Choroid plexus epithelial cell (primary cell): ENCODE measurements at regions not wholly inside any gene's neighbourhood (a gene's known extent, or its start where the extent isn't known, plus 50 kb on each side); places are given as distances from the start of the nearest gene placed in this dataset.

Experiments
- DNase-seq: peaks from one replicate; pipeline ENCODE4 v3.0.0-alpha.2; 2010; ENCODE audit warnings: low read depth
- H3K4me3 ChIP-seq: 2 replicates; pipeline ENCODE4 v1.5.1; 2011; ENCODE audit warnings: low read depth, mild to moderate bottlenecking, control low read depth, low read length, moderate library complexity
- CTCF ChIP-seq: conservative IDR thresholded peaks from 2 replicates; pipeline ENCODE4 v1.5.1; 2011; ENCODE audit warnings: low read depth, mild to moderate bottlenecking, control low read depth, inconsistent platforms, low read length, moderate library complexity

- DNase-seq = no peak
- TF ChIP-seq CTCF = no peak
- H3K4me3 ChIP-seq = no peak overlapping the region
These were observed 650.0 kb upstream of the HTR2C start for GRCh38 chrX:113933931-113934330.

DNA sequence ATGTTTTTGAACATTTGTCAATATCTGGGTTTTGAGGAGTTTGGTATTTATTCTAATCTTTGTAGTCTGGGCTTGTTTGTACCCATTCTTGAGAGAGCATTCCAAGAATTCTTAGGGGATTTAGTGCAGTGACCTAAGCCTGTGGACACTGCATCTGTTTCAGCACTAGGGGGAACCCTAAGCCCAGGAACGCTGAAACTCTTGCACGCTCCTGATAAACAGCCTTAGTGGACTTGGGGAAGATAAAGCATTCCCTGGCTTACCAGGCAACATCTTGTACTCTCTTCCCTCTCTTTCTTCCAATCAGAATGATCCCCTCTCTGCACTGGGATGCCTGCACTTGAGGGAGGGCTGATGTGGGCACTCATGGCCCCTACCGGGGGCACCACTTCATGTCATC, 654.9 kb upstream of the HTR2C start:
- peak; percentile 25 for DNase-seq
- no peak overlapping the region for H3K4me3 ChIP-seq

DNA sequence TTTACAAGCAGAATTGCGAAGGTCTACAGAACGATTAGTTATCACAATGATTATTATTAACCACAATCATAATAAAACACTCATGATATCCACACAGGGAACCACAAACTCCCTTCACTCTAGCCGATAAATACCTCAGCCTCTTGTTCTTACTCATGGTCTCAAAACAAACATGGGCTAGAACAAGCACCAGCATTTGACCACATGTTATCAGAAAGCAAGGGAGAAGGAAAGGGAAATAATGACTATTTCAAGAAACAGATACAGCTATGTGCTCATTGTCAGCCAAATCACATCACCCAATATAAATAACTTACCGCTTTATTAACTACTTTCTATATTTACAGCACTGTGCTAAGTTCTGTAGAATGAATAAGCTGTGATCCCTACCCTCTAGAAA, 663.2 kb upstream of the HTR2C start:
- TF ChIP-seq CTCF = no peak
- no peak overlapping the region for H3K4me3 ChIP-seq
- DNase-seq = no peak

More for the DNA sequence above, 654.9 kb upstream of the HTR2C start:
- peak; percentile 29 for TF ChIP-seq CTCF

DNA sequence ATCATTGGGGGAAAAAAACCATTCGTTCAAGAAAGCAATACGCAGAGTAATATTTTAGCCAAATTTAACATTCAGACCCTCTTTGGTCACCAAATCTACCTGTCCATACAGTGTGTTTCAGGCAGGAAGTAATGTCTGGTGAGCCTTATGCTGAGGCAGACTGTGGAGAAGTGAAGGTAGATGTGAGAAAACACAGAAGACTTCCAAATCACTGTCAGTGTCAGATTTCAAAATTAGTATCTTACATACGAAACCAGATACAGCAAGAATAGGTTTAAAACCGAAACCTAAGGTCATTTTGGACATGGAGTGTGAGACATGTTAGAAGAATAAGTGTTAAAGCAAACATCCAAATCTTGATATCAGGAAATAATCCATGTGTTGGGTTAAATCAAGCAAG, 664.5 kb upstream of the HTR2C start:
- TF ChIP-seq CTCF = no peak
- DNase-seq = no peak
- no peak overlapping the region for H3K4me3 ChIP-seq

DNA sequence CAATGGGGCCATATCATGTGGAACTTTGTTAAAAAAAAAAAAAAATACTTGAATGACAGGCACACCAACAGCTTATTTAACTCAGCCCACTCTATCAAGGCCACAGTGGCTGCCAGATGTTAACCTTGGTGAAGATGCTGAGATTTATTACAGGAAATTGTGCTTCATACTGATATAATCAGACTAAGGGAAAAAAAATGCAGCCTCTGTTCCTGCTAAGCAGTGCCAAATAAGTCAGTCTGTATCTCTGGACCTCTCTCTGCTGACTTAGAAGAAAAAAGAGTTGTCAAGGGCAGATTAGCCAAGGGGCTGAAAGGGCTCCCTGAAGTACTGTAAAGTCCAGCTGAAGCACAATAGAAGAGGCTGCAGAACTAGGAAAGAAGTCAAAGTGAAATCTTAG, 677.7 kb upstream of the HTR2C start:
- no peak for TF ChIP-seq CTCF
- no peak overlapping the region for H3K4me3 ChIP-seq
- no peak for DNase-seq

DNA sequence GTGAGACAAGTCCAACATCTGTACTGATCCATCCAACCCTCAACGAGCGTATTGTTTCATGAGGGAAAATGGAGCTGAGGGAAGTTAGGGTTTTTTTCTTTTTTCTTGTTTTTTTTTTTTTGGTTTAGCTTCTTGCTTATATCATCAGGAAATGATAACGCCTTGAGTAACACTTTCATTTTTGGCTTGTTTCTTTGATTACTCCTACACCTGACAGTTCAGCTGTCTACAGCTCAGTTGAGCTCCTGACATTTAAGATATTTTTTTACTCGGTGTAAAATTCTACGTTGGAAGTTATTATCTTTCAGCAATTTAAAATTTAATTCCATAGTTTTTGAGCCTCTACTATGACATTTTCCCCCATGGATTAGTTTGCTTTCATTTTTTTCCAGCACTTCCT, 691.0 kb upstream of the HTR2C start:
- no peak for TF ChIP-seq CTCF
- no peak for DNase-seq

GRCh38 chrX:113892401-113892800, 691.5 kb upstream of the HTR2C start:
- no peak overlapping the region for H3K4me3 ChIP-seq
- no peak for TF ChIP-seq CTCF
- DNase-seq = no peak

More for the DNA sequence above, 691.0 kb upstream of the HTR2C start:
- H3K4me3 ChIP-seq = no peak overlapping the region
